HG03097 (cell line): ENCODE measurements at regions not wholly inside any gene's neighbourhood (a gene's known extent, or its start where the extent isn't known, plus 50 kb on each side); places are given as distances from the start of the nearest gene placed in this dataset.
"Not testable (repeated sequence)": the region's sequence is repeated elsewhere in the genome, so short reads cannot be mapped to it uniquely, and the experiment has no call there.

Experiments used
- ATAC-seq: cut with Tn5 transposase; IDR thresholded peaks from one replicate; pipeline ENCODE4 v1.9.1; 2021; ENCODE audit not compliant: unreplicated experiment, low FRiP score

GRCh38 chr2:167756446-167756845 lies 490.9 kb downstream of the STK39 start:
- ATAC-seq, result no peak

GRCh38 chr2:167753142-167753541 lies 494.3 kb downstream of the STK39 start:
- no peak for ATAC-seq

GRCh38 chr2:167752734-167753133 lies 494.7 kb downstream of the STK39 start:
- no peak for ATAC-seq

GRCh38 chr2:167750675-167751074 lies 496.7 kb downstream of the STK39 start:
- no peak for ATAC-seq

GRCh38 chr2:167749660-167750059 lies 497.7 kb downstream of the STK39 start:
- no peak for ATAC-seq

- ATAC-seq, result no peak
Observed at GRCh38 chr2:167749016-167749415, 498.4 kb downstream of the STK39 start.

- no peak for ATAC-seq
Observed at GRCh38 chr2:167748536-167748935, 498.9 kb downstream of the STK39 start.

- ATAC-seq, result no peak
Observed at GRCh38 chr2:167745667-167746066, 501.7 kb downstream of the STK39 start.

GRCh38 chr2:167739921-167740320 lies 507.5 kb downstream of the STK39 start:
- ATAC-seq, result not testable (repeated sequence)

- ATAC-seq, result no peak
Observed at GRCh38 chr2:167733747-167734146, 513.6 kb downstream of the STK39 start.

GRCh38 chr2:167732326-167732725 lies 515.1 kb downstream of the STK39 start:
- ATAC-seq, result no peak

- no peak for ATAC-seq
Observed at GRCh38 chr2:167729911-167730310, 517.5 kb downstream of the STK39 start.

GRCh38 chr2:167726788-167727187 lies 520.6 kb downstream of the STK39 start:
- ATAC-seq, result no peak

GRCh38 chr2:167721593-167721992 lies 525.8 kb downstream of the STK39 start:
- no peak for ATAC-seq

- ATAC-seq, result no peak
Observed at GRCh38 chr2:167719410-167719809, 528.0 kb downstream of the STK39 start.

GRCh38 chr2:167718560-167718959 lies 528.8 kb downstream of the STK39 start:
- ATAC-seq, result no peak

GRCh38 chr2:167715932-167716331 lies 531.5 kb downstream of the STK39 start:
- no peak for ATAC-seq

GRCh38 chr2:167715498-167715897 lies 531.9 kb downstream of the STK39 start:
- not testable (repeated sequence) for ATAC-seq

GRCh38 chr2:167712275-167712674 lies 535.1 kb downstream of the STK39 start:
- no peak for ATAC-seq

GRCh38 chr2:167708998-167709397 lies 538.4 kb downstream of the STK39 start:
- ATAC-seq, result no peak

- no peak for ATAC-seq
Observed at GRCh38 chr2:167706800-167707199, 540.6 kb downstream of the STK39 start.

GRCh38 chr2:167703441-167703840 lies 544.0 kb downstream of the STK39 start:
- no peak for ATAC-seq

- no peak for ATAC-seq
Observed at GRCh38 chr2:167702227-167702626, 545.2 kb downstream of the STK39 start.
